ENCODE measurements at regions not wholly inside any gene's neighbourhood (a gene's known extent, or its start where the extent isn't known, plus 50 kb on each side); places are given as distances from the start of the nearest gene placed in this dataset.

DNA sequence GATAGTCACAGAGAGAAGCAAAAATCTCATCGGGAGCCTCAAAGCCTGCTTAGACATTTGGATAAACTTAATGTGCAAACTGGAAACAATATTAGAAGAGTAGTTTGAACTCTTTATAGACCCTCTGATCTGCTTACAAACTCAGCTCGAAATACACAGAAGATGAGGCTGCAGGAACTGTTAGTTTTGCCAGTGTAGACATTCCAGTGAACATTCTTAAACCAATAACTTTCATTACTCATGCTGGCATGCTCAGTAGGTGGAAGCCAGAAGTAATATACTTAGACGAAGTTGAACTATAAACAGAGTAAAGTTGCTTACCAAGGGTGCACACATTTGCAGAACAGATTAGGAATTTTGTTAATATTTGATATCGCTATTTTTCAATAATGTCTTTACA, 303.5 kb downstream of the ANKRD50 start:
- TF ChIP-seq, protein P1, sequence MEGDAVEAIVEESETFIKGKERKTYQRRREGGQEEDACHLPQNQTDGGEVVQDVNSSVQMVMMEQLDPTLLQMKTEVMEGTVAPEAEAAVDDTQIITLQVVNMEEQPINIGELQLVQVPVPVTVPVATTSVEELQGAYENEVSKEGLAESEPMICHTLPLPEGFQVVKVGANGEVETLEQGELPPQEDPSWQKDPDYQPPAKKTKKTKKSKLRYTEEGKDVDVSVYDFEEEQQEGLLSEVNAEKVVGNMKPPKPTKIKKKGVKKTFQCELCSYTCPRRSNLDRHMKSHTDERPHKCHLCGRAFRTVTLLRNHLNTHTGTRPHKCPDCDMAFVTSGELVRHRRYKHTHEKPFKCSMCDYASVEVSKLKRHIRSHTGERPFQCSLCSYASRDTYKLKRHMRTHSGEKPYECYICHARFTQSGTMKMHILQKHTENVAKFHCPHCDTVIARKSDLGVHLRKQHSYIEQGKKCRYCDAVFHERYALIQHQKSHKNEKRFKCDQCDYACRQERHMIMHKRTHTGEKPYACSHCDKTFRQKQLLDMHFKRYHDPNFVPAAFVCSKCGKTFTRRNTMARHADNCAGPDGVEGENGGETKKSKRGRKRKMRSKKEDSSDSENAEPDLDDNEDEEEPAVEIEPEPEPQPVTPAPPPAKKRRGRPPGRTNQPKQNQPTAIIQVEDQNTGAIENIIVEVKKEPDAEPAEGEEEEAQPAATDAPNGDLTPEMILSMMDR (conservative IDR thresholded peaks at IDR 0.05) = no peak
- no peak for TF ChIP-seq ZFX (IDR thresholded peaks at IDR 0.05)
